ENCODE measurements at regions not wholly inside any gene's neighbourhood (a gene's known extent, or its start where the extent isn't known, plus 50 kb on each side); places are given as distances from the start of the nearest gene placed in this dataset.
"Not testable (repeated sequence)": the region's sequence is repeated elsewhere in the genome, so short reads cannot be mapped to it uniquely, and the experiment has no call there.

DNA sequence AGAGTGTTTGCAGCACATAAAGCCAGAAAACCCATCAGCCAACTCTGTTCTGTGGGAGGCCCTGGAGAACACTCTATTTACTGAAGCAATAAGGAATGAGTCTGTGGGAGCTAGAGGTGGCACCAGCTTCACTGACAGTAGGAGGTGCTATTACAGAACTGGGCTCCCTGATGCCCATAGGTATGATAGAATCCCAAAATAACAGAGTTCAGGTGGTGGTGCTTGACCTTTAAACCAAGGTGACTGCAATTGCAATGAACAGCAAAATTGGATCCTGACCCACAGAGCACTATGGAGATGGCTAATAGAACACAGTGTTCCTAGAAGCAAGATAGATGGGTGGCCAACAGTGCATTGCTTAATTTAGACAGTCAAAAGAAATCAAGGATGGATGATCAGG, 95.4 kb upstream of the RNU6-1 start:
- no peaks in the 10 kb centered on the region for H3K4me1 ChIP-seq (ENCODE audit: control insufficient read depth, insufficient read depth, low read depth, low read length)
- no peaks in the 10 kb centered on the region for H3K36me3 ChIP-seq (ENCODE audit: control insufficient read depth in 1 of 2, insufficient read depth in 2 of 2, low read depth in 1 of 2, low read length in 2 of 2)
- H4K8ac ChIP-seq (ENCODE audit: low read length): no peak overlapping the region
- H3K4me3 ChIP-seq (ENCODE audit: insufficient read depth in 1 of 2, low read depth in 1 of 2, low read length in 2 of 2): no peak overlapping the region
- H2BK15ac ChIP-seq (ENCODE audit: low read depth, poor library complexity, severe bottlenecking): no peak overlapping the region
- no peak overlapping the region for H2BK12ac ChIP-seq (ENCODE audit: low read length in 2 of 2)
- H3K4ac ChIP-seq (ENCODE audit: low read depth in 1 of 2, low read length in 2 of 2): no peak overlapping the region
- no peak overlapping the region for H4K91ac ChIP-seq (ENCODE audit: low read length)
- H3K27me3 ChIP-seq (ENCODE audit: control insufficient read depth in 1 of 2, insufficient read depth in 1 of 2, low read length in 2 of 2): peaks cover 0 to 14% of the 10 kb centered on the region in 2 experiments
- no peak overlapping the region for H3K14ac ChIP-seq (ENCODE audit: low read length in 2 of 2)
- H2BK120ac ChIP-seq (ENCODE audit: low read depth, low read length): no peak overlapping the region
- H3K9me3 ChIP-seq (ENCODE audit: control insufficient read depth, low read length): no peaks in the 10 kb centered on the region
- no peaks in the 10 kb centered on the region for H3K79me1 ChIP-seq (replicated peaks; ENCODE audit: low read length, poor library complexity, severe bottlenecking)
- H2BK5ac ChIP-seq (ENCODE audit: low read depth, low read length, poor library complexity, severe bottlenecking): no peak overlapping the region
- H3K27ac ChIP-seq (ENCODE audit: low read length, poor library complexity, severe bottlenecking): no peak overlapping the region
- no peak overlapping the region for H3K23ac ChIP-seq (ENCODE audit: low read length in 2 of 2)
- H3K9ac ChIP-seq (ENCODE audit: low read length): no peak overlapping the region
- DNase-seq: no peak
- no peak overlapping the region for H2AK5ac ChIP-seq (ENCODE audit: low read length, severe bottlenecking)
- no peak overlapping the region for H2AFZ ChIP-seq (ENCODE audit: low read depth, low read length)
- H3K4me2 ChIP-seq (ENCODE audit: low read length, poor library complexity, severe bottlenecking): no peak overlapping the region
- H3K18ac ChIP-seq (ENCODE audit: low read depth in 1 of 2, low read length in 2 of 2): no peak overlapping the region

GRCh38 chr15:67936258-67936657, 96.4 kb upstream of the RNU6-1 start:
- H3K4me2 ChIP-seq (ENCODE audit: low read length, poor library complexity, severe bottlenecking): no peak overlapping the region
- 94% methylated on average over 5 of the region's 5 CpGs for WGBS
- H2AFZ ChIP-seq (ENCODE audit: low read depth, low read length): no peak overlapping the region
- H3K9me3 ChIP-seq (ENCODE audit: control insufficient read depth, low read length): no peaks in the 10 kb centered on the region
- H3K18ac ChIP-seq (ENCODE audit: low read depth in 1 of 2, low read length in 2 of 2): peak overlapping the region in 1 of 2 experiments; percentile 54
- H3K4me1 ChIP-seq (ENCODE audit: control insufficient read depth, insufficient read depth, low read depth, low read length): no peaks in the 10 kb centered on the region
- no peak overlapping the region for H2BK15ac ChIP-seq (ENCODE audit: low read depth, poor library complexity, severe bottlenecking)
- DNase-seq: no peak
- H4K91ac ChIP-seq (ENCODE audit: low read length): no peak overlapping the region
- no peak overlapping the region for H3K4ac ChIP-seq (ENCODE audit: low read depth in 1 of 2, low read length in 2 of 2)
- no peaks in the 10 kb centered on the region for H3K36me3 ChIP-seq (ENCODE audit: control insufficient read depth in 1 of 2, insufficient read depth in 2 of 2, low read depth in 1 of 2, low read length in 2 of 2)
- H3K27ac ChIP-seq (ENCODE audit: low read length, poor library complexity, severe bottlenecking): no peak overlapping the region
- H3K27me3 ChIP-seq (ENCODE audit: control insufficient read depth in 1 of 2, insufficient read depth in 1 of 2, low read length in 2 of 2): peaks cover 0 to 14% of the 10 kb centered on the region in 2 experiments
- H3K14ac ChIP-seq (ENCODE audit: low read length in 2 of 2): no peak overlapping the region
- H2BK5ac ChIP-seq (ENCODE audit: low read depth, low read length, poor library complexity, severe bottlenecking): no peak overlapping the region
- H4K8ac ChIP-seq (ENCODE audit: low read length): no peak overlapping the region
- no peak overlapping the region for H2BK12ac ChIP-seq (ENCODE audit: low read length in 2 of 2)
- H3K79me1 ChIP-seq (replicated peaks; ENCODE audit: low read length, poor library complexity, severe bottlenecking): no peaks in the 10 kb centered on the region
- H2AK5ac ChIP-seq (ENCODE audit: low read length, severe bottlenecking): no peak overlapping the region
- peak overlapping the region; percentile 34 for H2BK120ac ChIP-seq (ENCODE audit: low read depth, low read length)
- no peak overlapping the region for H3K9ac ChIP-seq (ENCODE audit: low read length)
- H3K23ac ChIP-seq (ENCODE audit: low read length in 2 of 2): no peak overlapping the region
- H3K4me3 ChIP-seq (ENCODE audit: insufficient read depth in 1 of 2, low read depth in 1 of 2, low read length in 2 of 2): no peak overlapping the region

DNA sequence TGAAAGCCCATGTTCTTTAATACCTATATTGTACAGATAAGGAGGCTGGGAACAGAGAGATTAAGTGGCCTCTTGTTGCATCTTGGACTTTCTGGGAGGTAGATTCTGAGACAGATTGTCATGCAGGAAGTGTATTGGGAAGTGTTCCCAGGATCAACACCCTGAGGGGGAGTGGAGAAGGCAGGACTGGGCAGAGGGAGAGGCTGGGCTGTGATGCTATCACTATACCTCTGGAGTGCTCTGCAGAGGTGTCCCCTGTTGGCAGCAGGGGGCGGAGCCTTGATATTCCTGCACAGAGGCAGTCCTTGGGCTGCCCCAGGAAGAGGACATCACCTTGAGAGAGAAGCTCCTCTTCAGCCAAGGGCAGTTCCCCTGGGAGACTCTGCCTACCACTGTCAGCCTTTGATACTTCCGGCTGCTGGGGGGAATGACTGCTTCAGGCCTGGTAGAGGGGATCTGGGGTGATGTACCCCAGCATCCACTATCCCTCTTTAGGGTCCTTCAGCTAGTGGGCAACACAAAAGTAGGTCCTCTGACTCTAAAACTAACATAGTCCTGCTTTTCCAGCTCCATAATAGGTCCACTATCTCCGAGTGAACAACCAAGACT, 97.4 kb upstream of the RNU6-1 start:
- no peak overlapping the region for H2BK5ac ChIP-seq (ENCODE audit: low read depth, low read length, poor library complexity, severe bottlenecking)

GRCh38 chr15:67939179-67939578, 99.3 kb upstream of the RNU6-1 start:
- H2AFZ ChIP-seq (ENCODE audit: low read depth, low read length); DNase-seq; H4K8ac ChIP-seq (ENCODE audit: low read length); H3K36me3 ChIP-seq (ENCODE audit: control insufficient read depth in 1 of 2, insufficient read depth in 2 of 2, low read depth in 1 of 2, low read length in 2 of 2); H2BK120ac ChIP-seq (ENCODE audit: low read depth, low read length); H3K4me2 ChIP-seq (ENCODE audit: low read length, poor library complexity, severe bottlenecking); H3K14ac ChIP-seq (ENCODE audit: low read length in 2 of 2); H3K23ac ChIP-seq (ENCODE audit: low read length in 2 of 2); H3K4ac ChIP-seq (ENCODE audit: low read depth in 1 of 2, low read length in 2 of 2); H3K9me3 ChIP-seq (ENCODE audit: control insufficient read depth, low read length); H4K91ac ChIP-seq (ENCODE audit: low read length); H2BK5ac ChIP-seq (ENCODE audit: low read depth, low read length, poor library complexity, severe bottlenecking); H3K27ac ChIP-seq (ENCODE audit: low read length, poor library complexity, severe bottlenecking); H2BK12ac ChIP-seq (ENCODE audit: low read length in 2 of 2); H3K9ac ChIP-seq (ENCODE audit: low read length); H3K18ac ChIP-seq (ENCODE audit: low read depth in 1 of 2, low read length in 2 of 2); H2AK5ac ChIP-seq (ENCODE audit: low read length, severe bottlenecking); H3K4me3 ChIP-seq (ENCODE audit: insufficient read depth in 1 of 2, low read depth in 1 of 2, low read length in 2 of 2); H3K4me1 ChIP-seq (ENCODE audit: control insufficient read depth, insufficient read depth, low read depth, low read length); H3K79me1 ChIP-seq (replicated peaks; ENCODE audit: low read length, poor library complexity, severe bottlenecking); H2BK15ac ChIP-seq (ENCODE audit: low read depth, poor library complexity, severe bottlenecking): not testable (repeated sequence)
- H3K27me3 ChIP-seq (ENCODE audit: control insufficient read depth in 1 of 2, insufficient read depth in 1 of 2, low read length in 2 of 2): peaks cover 0 to 14% of the 10 kb centered on the region in 2 experiments
- no CpG with 5 or more reads among the region's 5 CpGs for WGBS

More for the DNA sequence above, 97.4 kb upstream of the RNU6-1 start:
- H2AFZ ChIP-seq (ENCODE audit: low read depth, low read length): no peak overlapping the region
- H3K9me3 ChIP-seq (ENCODE audit: control insufficient read depth, low read length): no peaks in the 10 kb centered on the region
- no peak overlapping the region for H3K4me2 ChIP-seq (ENCODE audit: low read length, poor library complexity, severe bottlenecking)
- no peak overlapping the region for H2BK12ac ChIP-seq (ENCODE audit: low read length in 2 of 2)
- H3K79me1 ChIP-seq (replicated peaks; ENCODE audit: low read length, poor library complexity, severe bottlenecking): no peaks in the 10 kb centered on the region
- no peak overlapping the region for H4K91ac ChIP-seq (ENCODE audit: low read length)
- H2BK120ac ChIP-seq (ENCODE audit: low read depth, low read length): no peak overlapping the region
- H3K27me3 ChIP-seq (ENCODE audit: control insufficient read depth in 1 of 2, insufficient read depth in 1 of 2, low read length in 2 of 2): peaks cover 0 to 14% of the 10 kb centered on the region in 2 experiments
- no peak overlapping the region for H3K18ac ChIP-seq (ENCODE audit: low read depth in 1 of 2, low read length in 2 of 2)
- H3K9ac ChIP-seq (ENCODE audit: low read length): no peak overlapping the region
- H3K4ac ChIP-seq (ENCODE audit: low read depth in 1 of 2, low read length in 2 of 2): peak overlapping the region in 1 of 2 experiments; percentile 13
- no peaks in the 10 kb centered on the region for H3K36me3 ChIP-seq (ENCODE audit: control insufficient read depth in 1 of 2, insufficient read depth in 2 of 2, low read depth in 1 of 2, low read length in 2 of 2)
- peaks cover 2% of the 10 kb centered on the region for H3K4me1 ChIP-seq (ENCODE audit: control insufficient read depth, insufficient read depth, low read depth, low read length)
- no peak overlapping the region for H2AK5ac ChIP-seq (ENCODE audit: low read length, severe bottlenecking)
- no peak overlapping the region for H4K8ac ChIP-seq (ENCODE audit: low read length)
- 90% methylated on average over 3 of the region's 3 CpGs for WGBS
- no peak overlapping the region for H3K23ac ChIP-seq (ENCODE audit: low read length in 2 of 2)
- H2BK15ac ChIP-seq (ENCODE audit: low read depth, poor library complexity, severe bottlenecking): no peak overlapping the region
- no peak overlapping the region for H3K27ac ChIP-seq (ENCODE audit: low read length, poor library complexity, severe bottlenecking)
- no peak overlapping the region for H3K4me3 ChIP-seq (ENCODE audit: insufficient read depth in 1 of 2, low read depth in 1 of 2, low read length in 2 of 2)
- DNase-seq: no peak
- no peak overlapping the region for H3K14ac ChIP-seq (ENCODE audit: low read length in 2 of 2)

All from mesenchymal stem cell (in vitro differentiated cells and primary cell).